CD1c-positive myeloid dendritic cell (primary cell): ENCODE measurements at regions not wholly inside any gene's neighbourhood (a gene's known extent, or its start where the extent isn't known, plus 50 kb on each side); places are given as distances from the start of the nearest gene placed in this dataset.

Experiments
- DNase-seq: peaks from one replicate; pipeline ENCODE4 v3.0.0-alpha.2; 2016; ENCODE audit errors: extremely low spot score

GRCh38 chr12:30874455-30875321 lies 51.9 kb upstream of the TSPAN11 start:
- DNase-seq = no peak

- no peak for DNase-seq
Observed at GRCh38 chr12:30870491-30871265, 55.9 kb upstream of the TSPAN11 start.

- DNase-seq = no peak
Observed at GRCh38 chr12:30867415-30867814, 59.1 kb upstream of the TSPAN11 start.

GRCh38 chr12:30866256-30866655 lies 60.3 kb upstream of the TSPAN11 start:
- no peak for DNase-seq

GRCh38 chr12:30863839-30864238 lies 62.7 kb upstream of the TSPAN11 start:
- DNase-seq = no peak

- no peak for DNase-seq
Observed at GRCh38 chr12:30862486-30862885, 64.1 kb upstream of the TSPAN11 start.

GRCh38 chr12:30859226-30859625 lies 67.3 kb upstream of the TSPAN11 start:
- DNase-seq = no peak

GRCh38 chr12:30858471-30858870 lies 68.1 kb upstream of the TSPAN11 start:
- no peak for DNase-seq

GRCh38 chr12:30853561-30854133 lies 72.9 kb upstream of the TSPAN11 start:
- no peak for DNase-seq

GRCh38 chr12:30850684-30851083 lies 75.9 kb upstream of the TSPAN11 start:
- DNase-seq = no peak

GRCh38 chr12:30847259-30847658 lies 79.3 kb upstream of the TSPAN11 start:
- DNase-seq = peak; percentile 74

GRCh38 chr12:30846776-30847175 lies 79.8 kb upstream of the TSPAN11 start:
- no peak for DNase-seq

- no peak for DNase-seq
Observed at GRCh38 chr12:30845676-30846075, 80.9 kb upstream of the TSPAN11 start.

GRCh38 chr12:30843211-30843610 lies 83.3 kb upstream of the TSPAN11 start:
- no peak for DNase-seq

GRCh38 chr12:30840715-30841114 lies 85.8 kb upstream of the TSPAN11 start:
- DNase-seq = no peak

GRCh38 chr12:30839643-30840220 lies 85.0 kb upstream of the CAPRIN2 start:
- DNase-seq = no peak

GRCh38 chr12:30837595-30837994 lies 82.8 kb upstream of the CAPRIN2 start:
- no peak for DNase-seq

- DNase-seq = no peak
Observed at GRCh38 chr12:30836656-30837445, 82.1 kb upstream of the CAPRIN2 start.

- no peak for DNase-seq
Observed at GRCh38 chr12:30835216-30835615, 80.5 kb upstream of the CAPRIN2 start.

- DNase-seq = no peak
Observed at GRCh38 chr12:30830751-30831150, 76.0 kb upstream of the CAPRIN2 start.

GRCh38 chr12:30829876-30830275 lies 75.1 kb upstream of the CAPRIN2 start:
- no peak for DNase-seq
